PC-9 (cell line): ENCODE measurements at regions not wholly inside any gene's neighbourhood (a gene's known extent, or its start where the extent isn't known, plus 50 kb on each side); places are given as distances from the start of the nearest gene placed in this dataset.

Source experiments
- BruUV-seq: library from RNA; stranded (reverse); fragments of 400-500 nt; replicated peaks from 2 replicates; lab custom pipeline; 2021; lab: Mats Ljungman, UMichigan
- CTCF ChIA-PET: fragments of 300-600 bp; sonication (Branson Sonifier 250); formaldehyde crosslinking; loops from one replicate; lab custom pipeline; 2022; ENCODE audit warnings: antibody characterized with exemption; lab: Charles Lee
- POLR2A ChIA-PET: fragments of 300-600 bp; sonication (Branson Sonifier 250); formaldehyde crosslinking; loops from one replicate; lab custom pipeline; 2022; ENCODE audit warnings: antibody characterized with exemption; ENCODE audit not compliant: unreplicated experiment; lab: Charles Lee
- DNase-seq, 2 experiments: peaks; one replicate each; pipeline versions ENCODE4 v3.0.0 to v3.0.0-alpha.2; 2015 to 2022; ENCODE audit warnings: mixed read lengths in 1 of 2
- H2AFZ ChIP-seq: fragments of 200-600 bp; sonication (generic); 2 replicates; pipeline ENCODE4 v1.8.1; 2017; ENCODE audit warnings: antibody characterized with exemption
- H3F3A ChIP-seq: fragments of 200-600 bp; sonication (generic); 2 replicates; pipeline ENCODE4 v1.8.1; 2017; ENCODE audit warnings: antibody characterized with exemption, mild to moderate bottlenecking, low read depth; ENCODE audit not compliant: insufficient read depth
- H3K27ac ChIP-seq: fragments of 200-600 bp; sonication (generic); 2 replicates; pipeline ENCODE4 v1.6.1; 2016; ENCODE audit warnings: mixed run types
- H3K27me3 ChIP-seq: fragments of 200-600 bp; sonication (generic); 2 replicates; pipeline ENCODE4 v1.6.1; 2016; ENCODE audit warnings: low read depth, mixed run types; ENCODE audit not compliant: insufficient read depth
- H3K36me3 ChIP-seq: fragments of 200-600 bp; sonication (generic); 2 replicates; pipeline ENCODE4 v1.6.1; 2016; ENCODE audit warnings: low read depth, mixed run types
- H3K4me1 ChIP-seq: fragments of 200-600 bp; sonication (generic); replicated peaks from 2 replicates; pipeline ENCODE4 v1.6.1; 2016; ENCODE audit warnings: mixed run types; ENCODE audit not compliant: insufficient read depth
- H3K4me2 ChIP-seq: fragments of 200-600 bp; sonication (generic); 2 replicates; pipeline ENCODE4 v1.6.1; 2017; ENCODE audit warnings: mixed run types
- H3K4me3 ChIP-seq: fragments of 200-600 bp; sonication (generic); 2 replicates; pipeline ENCODE4 v1.6.1; 2016; ENCODE audit warnings: mixed run types
- H3K79me2 ChIP-seq: fragments of 200-600 bp; sonication (generic); 2 replicates; pipeline ENCODE4 v1.6.1; 2017; ENCODE audit warnings: low read depth, mixed run types
- H3K9me2 ChIP-seq: fragments of 200-600 bp; sonication (generic); 2 replicates; pipeline ENCODE4 v1.8.1; 2017; ENCODE audit warnings: mild to moderate bottlenecking; ENCODE audit not compliant: insufficient read depth
- H3K9me3 ChIP-seq: fragments of 200-600 bp; sonication (generic); 2 replicates; pipeline ENCODE4 v1.8.1; 2016; ENCODE audit warnings: low read depth; ENCODE audit not compliant: insufficient read depth
- H4K20me1 ChIP-seq: fragments of 200-600 bp; sonication (generic); 2 replicates; pipeline ENCODE4 v1.8.1; 2017; ENCODE audit not compliant: insufficient read depth
- EZH2 ChIP-seq: fragments of 200-600 bp; sonication (generic); IDR thresholded peaks from 2 replicates; pipeline ENCODE4 v1.8.0; 2017; ENCODE audit warnings: antibody characterized with exemption, low read depth
- intact Hi-C: fragments of 100-400 bp; cut with micrococcal nuclease; formaldehyde crosslinking; loops from one replicate; pipeline ENCODE4 v1.10.0; 2022; ENCODE audit not compliant: unreplicated experiment
- TF ChIP-seq, protein P1 (sequence below): fragments of 200-600 bp; sonication (generic); conservative IDR thresholded peaks from 2 replicates; pipeline ENCODE4 v1.6.1; 2017; ENCODE audit warnings: mixed run types, antibody characterized with exemption, mild to moderate bottlenecking, moderate library complexity

DNA sequence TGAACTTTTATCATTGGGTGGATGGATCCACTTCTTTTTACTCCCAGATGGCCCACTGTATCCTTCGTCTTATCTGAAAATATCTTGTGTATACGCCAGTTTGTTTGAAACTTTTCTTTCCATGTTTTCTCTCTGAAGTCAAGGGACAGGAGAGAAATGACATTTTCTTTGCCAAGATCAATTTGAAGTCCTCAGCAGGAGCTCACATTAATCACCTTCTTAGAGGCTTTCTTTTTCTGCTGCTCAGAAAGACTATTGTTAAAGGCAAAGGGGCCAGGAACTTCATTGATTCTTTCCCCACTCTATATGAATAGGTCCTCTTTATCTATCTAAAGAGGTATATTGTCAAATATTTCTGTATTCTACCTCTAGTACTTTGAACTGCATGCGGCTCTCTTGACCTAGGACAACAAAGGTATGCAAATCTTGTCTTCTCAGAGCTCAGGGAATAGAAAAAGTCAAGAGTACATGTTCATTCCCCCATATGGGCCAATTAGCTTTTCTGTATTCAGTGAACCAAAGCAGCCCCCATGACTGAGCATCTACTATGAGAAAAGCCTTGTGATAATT lies 583.3 kb downstream of the HS3ST4 start:
- Histone ChIP-seq H3K4me3 (no peak overlapping the region), H3F3A (no peaks in the 10 kb centered on the region), H3K27me3 (no peaks in the 10 kb centered on the region), H3K4me1 (no peaks in the 10 kb centered on the region), H3K27ac (no peak overlapping the region), H3K4me2 (no peak overlapping the region), H2AFZ (no peak overlapping the region), H3K9me3 (no peaks in the 10 kb centered on the region), H4K20me1 (no peaks in the 10 kb centered on the region), H3K9me2 (no peaks in the 10 kb centered on the region), H3K79me2 (no peaks in the 10 kb centered on the region), H3K36me3 (no peaks in the 10 kb centered on the region)
- POLR2A ChIA-PET, result no interaction called here
- DNase-seq, result no peak
- TF ChIP-seq, protein P1, sequence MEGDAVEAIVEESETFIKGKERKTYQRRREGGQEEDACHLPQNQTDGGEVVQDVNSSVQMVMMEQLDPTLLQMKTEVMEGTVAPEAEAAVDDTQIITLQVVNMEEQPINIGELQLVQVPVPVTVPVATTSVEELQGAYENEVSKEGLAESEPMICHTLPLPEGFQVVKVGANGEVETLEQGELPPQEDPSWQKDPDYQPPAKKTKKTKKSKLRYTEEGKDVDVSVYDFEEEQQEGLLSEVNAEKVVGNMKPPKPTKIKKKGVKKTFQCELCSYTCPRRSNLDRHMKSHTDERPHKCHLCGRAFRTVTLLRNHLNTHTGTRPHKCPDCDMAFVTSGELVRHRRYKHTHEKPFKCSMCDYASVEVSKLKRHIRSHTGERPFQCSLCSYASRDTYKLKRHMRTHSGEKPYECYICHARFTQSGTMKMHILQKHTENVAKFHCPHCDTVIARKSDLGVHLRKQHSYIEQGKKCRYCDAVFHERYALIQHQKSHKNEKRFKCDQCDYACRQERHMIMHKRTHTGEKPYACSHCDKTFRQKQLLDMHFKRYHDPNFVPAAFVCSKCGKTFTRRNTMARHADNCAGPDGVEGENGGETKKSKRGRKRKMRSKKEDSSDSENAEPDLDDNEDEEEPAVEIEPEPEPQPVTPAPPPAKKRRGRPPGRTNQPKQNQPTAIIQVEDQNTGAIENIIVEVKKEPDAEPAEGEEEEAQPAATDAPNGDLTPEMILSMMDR, result no peak
- TF ChIP-seq EZH2, result no peak
- BruUV-seq, result no TSS peak
- CTCF ChIA-PET, result no interaction called here
- intact Hi-C loops, result no loop called here

DNA sequence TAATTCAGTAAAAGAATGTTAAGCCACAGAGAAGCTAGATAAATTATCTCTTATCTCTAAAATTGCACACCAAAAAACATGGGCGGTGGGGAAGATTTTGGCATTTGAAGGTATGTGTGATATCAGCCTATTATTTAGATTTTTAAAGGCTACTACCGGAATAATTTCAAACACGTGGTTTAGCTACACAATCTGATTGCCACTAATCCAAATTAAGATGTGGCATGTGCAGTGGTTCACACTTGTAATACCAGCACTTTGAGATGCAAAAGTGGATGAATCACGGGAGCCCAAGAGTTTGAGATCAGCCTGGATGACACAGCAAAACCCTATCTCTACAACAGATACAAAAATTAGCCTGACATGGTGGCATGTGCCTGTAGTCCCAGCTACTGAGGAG lies 584.5 kb downstream of the HS3ST4 start:
- ChIA-PET POLR2A (no interaction called here), CTCF (no interaction called here)
- H3K4me3 ChIP-seq, result no peak overlapping the region
- no peak overlapping the region for H3K27ac ChIP-seq
- DNase-seq, result no peak
- no peaks in the 10 kb centered on the region for H3K9me3 ChIP-seq
- no peaks in the 10 kb centered on the region for H3K79me2 ChIP-seq
- no peaks in the 10 kb centered on the region for H3K27me3 ChIP-seq
- no TSS peak for BruUV-seq
- H3K9me2 ChIP-seq, result no peaks in the 10 kb centered on the region
- H3K4me2 ChIP-seq, result no peak overlapping the region
- intact Hi-C loops, result no loop called here
- H2AFZ ChIP-seq, result no peak overlapping the region
- no peaks in the 10 kb centered on the region for H3K36me3 ChIP-seq
- no peaks in the 10 kb centered on the region for H4K20me1 ChIP-seq
- no peak for TF ChIP-seq EZH2
- no peaks in the 10 kb centered on the region for H3F3A ChIP-seq
- H3K4me1 ChIP-seq, result no peaks in the 10 kb centered on the region

DNA sequence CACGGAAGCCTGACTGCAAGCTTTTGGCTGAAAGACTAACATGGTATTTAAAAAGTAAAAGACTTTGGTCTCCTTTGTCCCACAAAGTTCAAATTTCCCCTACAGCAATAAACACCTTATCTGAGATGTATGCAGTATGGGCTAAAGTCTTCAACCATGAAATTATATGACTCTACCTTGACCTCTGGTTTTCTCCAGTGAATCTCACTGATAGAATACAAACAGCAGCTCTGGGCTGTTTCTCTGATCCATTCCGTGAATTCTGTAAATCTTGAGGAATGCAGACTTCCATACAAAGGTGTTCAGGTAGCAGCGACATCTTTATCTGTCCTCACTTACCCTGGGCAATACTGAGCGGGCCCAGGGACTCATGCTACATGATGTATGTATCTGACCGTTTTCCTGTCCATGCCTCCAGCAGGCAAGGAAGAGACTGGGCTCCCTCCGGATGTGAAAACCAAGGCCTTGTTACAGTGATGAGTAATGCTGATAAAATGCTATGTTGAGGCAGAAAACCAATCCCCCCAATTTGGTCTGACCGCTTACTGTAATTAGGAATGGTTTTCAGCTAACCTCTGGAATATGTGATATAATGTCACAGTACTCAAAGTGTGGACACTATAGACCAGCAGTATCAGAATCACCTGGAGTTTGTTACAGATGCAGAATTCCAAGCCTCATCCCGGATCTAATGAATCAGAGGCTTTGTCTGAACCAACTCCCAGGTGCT lies 589.8 kb downstream of the HS3ST4 start:
- Histone ChIP-seq H3K27ac (no peak overlapping the region), H3K4me2 (no peak overlapping the region), H2AFZ (no peak overlapping the region), H3K79me2 (no peaks in the 10 kb centered on the region), H3K36me3 (no peaks in the 10 kb centered on the region), H3K27me3 (peaks cover 7% of the 10 kb centered on the region; the same call in 1 of the 2 replicates), H3K9me3 (no peaks in the 10 kb centered on the region), H3K9me2 (no peaks in the 10 kb centered on the region), H3K4me1 (no peaks in the 10 kb centered on the region), H3F3A (no peaks in the 10 kb centered on the region), H4K20me1 (no peaks in the 10 kb centered on the region), H3K4me3 (no peak overlapping the region)
- no peak for TF ChIP-seq EZH2
- TF ChIP-seq, protein P1, result no peak
- intact Hi-C loops, result no loop called here
- CTCF ChIA-PET, result no interaction called here
- DNase-seq, result no peak
- BruUV-seq, result no TSS peak
- POLR2A ChIA-PET, result no interaction called here
